ENCODE measurements at regions not wholly inside any gene's neighbourhood (a gene's known extent, or its start where the extent isn't known, plus 50 kb on each side); places are given as distances from the start of the nearest gene placed in this dataset.

DNA sequence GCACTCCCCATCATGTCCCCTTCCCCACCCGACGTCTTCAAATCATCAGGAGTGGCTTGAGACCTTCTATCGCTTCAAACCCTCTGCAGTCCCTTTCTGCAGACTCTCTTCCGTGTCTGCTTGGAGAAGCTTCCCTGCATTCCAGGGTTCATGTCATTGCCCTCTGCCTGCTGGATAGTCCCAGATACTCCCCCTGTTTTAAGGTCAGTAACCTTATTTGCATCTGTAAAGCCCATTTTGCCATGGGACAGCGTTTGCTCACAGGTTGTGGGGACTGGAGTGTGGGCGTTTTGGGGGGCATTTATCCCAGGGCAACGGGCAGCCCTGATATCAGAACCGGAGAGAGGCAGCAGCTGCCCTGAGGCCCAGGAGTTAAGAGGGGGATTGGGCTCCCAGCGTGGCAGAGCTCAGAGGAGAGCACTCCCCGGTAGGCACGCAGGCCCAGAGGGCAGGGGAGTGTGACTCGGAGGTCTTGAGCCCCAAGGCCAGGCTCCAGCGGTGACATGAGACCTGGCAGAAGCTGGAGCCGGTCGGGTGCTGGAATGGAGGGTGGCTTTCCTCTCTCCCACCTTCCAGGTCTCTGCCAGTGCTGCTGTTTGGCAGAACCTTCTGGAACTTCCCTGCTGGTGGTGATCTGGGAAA is 73.8 kb downstream of the RTP5 start:
- DNase-seq, result no peak

- no peak for DNase-seq
Observed at GRCh38 chr2:241943961-241944575, 74.5 kb downstream of the RTP5 start.

GRCh38 chr2:241944821-241945220 is 75.3 kb downstream of the RTP5 start:
- no peak for DNase-seq

DNA sequence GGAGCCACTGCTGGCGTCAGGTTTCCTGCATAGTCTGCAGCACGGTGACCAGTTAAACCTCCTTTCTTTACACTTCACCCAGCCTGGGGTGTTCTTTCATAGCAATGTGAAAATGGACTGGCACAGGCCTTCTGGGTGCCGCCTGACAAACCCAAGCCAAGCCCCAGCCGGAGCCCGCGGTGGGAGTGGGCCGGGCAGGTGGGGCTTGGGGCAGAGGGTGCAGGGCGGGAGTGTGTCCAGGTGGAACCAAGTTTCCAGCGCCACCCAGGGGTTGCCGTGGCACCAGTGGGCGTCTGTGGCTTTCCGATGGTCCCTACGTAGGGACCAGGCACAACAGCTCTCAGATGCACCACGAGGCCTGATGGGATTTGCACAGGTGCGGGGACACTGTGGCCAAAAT is 75.8 kb downstream of the RTP5 start:
- no peak for DNase-seq

DNA sequence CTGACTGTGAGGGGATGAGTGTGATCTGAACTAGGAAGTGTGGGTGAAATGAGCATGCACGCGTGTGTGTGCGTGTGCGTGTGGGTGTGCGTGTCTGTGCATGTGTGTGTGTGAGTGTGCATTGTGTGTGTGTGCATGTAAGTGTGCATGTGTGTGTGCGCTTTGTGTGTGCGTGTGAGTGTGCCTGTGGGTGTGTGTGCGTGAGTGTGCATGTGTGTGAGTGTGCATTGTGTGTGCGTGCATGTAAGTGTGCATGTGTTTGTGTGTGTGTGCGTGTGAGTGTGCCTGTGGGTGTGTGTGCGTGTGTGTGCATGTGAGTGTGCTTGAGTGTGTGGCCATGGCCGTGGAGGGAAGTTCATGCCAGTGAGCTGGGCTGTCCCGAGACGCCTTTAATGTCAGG is 76.3 kb downstream of the RTP5 start:
- DNase-seq, result no peak

GRCh38 chr2:241946306-241947003 is 76.9 kb downstream of the RTP5 start:
- DNase-seq, result no peak

DNA sequence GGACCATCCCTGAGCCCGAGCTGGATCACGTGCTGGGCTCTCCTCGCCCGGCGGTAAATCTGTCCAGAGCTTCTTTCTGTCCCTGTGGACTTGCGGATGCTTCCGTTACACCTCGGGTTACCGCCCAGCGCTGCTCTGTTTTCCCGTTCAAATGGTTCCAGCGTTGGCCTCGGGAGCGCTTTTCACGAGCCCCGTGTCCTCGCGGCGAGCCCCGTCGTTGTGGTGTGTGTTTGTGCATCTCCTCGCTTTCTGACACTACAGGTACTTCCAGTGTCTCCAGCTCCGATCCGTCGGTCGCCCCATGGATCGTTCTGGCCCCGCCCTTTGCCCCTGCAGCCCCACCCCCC is 77.4 kb downstream of the RTP5 start:
- no peak for DNase-seq

DNA sequence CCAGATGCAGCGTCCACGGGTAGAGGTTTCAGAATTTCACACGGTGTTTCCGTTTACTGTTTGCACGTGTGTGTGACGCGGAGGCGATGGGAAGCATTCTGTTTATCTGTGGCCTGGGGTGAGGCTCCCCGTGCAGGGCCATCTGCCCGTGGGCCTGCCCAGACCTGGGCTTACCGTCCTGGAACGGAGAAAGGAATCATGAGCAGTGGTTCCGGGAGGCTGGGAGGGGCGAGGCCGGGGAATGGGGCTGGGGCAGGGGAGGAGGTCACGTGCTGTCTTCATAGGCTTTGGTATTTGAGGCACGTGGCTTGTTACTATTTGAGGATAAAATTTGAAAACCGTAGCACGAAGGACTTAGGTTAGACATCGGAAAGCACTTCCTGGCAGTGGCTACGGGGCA is 77.9 kb downstream of the RTP5 start:
- DNase-seq, result no peak

DNA sequence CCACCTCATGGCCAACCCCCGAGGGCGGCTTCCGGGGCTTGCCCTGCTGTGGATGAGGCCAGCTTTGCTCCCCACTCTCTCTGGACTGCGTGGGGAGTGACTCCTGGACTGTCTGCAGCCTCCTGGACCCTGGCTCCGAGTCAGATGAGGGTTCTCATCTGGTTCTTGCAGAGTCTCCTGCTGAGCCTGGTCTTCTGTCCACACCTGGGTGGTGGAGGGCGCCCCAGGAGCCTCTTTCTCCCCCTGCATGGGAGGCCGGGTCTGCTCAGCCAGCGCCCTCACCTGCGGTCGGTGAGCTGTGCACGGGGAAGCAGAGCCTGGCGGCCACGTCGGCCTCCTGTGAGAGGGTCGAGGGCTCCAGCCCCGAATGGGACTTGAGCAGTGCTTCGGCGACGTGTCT is 78.3 kb downstream of the RTP5 start:
- no peak for DNase-seq

GRCh38 chr2:241948299-241948897 is 78.9 kb downstream of the RTP5 start:
- no peak for DNase-seq

DNA sequence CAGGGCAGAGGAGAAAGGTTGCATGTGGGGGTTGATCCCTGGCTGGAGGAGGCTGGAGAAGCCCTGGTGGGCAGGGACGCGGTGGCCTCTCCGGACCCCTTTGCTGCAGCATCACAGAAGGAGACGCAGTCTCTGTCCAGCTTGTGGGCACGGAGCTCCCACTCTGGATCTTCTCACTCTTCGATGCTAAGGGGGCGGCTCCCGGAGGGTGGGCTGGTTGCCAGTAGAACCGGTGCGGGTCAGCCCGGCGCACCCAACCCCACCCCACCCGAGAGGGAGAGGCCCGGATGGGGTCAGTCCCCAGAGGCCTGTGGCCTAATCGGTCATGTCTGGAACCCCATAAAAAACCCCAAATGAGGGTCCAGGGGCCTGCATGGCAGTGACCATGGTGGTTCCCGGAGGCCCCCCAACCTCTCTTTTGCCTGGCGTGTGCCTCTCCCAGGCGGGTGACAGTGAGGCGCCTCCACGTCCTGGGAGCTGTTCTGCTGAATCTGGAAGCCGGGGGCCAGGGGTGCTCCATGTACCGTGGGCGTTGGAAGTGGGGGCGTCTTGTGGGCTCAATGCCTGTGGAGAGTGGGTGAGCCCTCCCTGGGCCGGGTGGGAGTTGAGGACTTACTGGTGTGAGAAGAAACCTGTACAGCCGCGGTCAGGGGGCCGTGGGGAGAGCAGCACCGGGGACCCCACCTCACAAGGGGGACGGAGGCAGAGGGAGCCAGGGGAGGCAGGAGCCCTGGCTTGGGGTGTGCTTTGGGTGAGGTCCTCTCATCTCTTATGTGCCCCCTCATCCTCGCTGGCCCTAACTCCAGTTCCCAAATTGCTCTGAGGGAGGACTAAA is 79.6 kb downstream of the RTP5 start:
- DNase-seq, result no peak

DNA sequence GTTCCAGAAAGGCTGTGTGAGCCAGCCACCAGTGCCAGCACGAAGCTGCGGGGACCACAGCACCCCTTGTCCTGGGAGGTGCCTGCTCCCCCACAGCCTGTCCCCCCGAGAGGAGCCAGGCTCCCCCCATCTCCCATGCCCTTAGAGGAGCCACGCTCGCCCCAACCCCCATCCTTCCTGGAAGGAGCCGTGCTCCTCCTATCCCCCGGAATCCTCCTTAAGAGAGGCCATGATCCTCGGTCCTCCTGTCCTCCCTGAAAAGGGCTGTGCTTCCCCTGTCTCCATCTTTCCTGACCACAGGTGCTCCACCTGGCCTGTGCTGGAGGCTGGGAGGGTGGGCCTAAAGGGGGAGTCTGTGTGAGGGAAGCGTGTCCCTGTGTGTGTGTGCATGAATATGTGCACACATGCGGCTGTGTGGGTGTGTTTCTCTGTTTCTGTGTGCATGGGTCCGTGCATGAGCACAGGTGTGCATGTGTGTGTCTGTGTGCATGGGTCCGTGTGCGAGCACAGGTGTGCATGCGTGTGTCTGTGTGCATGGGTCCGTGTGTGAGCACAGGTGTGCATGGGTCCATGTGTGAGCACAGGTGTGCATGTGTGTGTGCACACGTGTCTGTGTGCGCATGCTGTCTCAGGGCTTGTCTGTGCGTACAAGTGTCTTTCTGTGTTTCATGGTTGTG is 80.3 kb downstream of the RTP5 start:
- no peak for DNase-seq

DNA sequence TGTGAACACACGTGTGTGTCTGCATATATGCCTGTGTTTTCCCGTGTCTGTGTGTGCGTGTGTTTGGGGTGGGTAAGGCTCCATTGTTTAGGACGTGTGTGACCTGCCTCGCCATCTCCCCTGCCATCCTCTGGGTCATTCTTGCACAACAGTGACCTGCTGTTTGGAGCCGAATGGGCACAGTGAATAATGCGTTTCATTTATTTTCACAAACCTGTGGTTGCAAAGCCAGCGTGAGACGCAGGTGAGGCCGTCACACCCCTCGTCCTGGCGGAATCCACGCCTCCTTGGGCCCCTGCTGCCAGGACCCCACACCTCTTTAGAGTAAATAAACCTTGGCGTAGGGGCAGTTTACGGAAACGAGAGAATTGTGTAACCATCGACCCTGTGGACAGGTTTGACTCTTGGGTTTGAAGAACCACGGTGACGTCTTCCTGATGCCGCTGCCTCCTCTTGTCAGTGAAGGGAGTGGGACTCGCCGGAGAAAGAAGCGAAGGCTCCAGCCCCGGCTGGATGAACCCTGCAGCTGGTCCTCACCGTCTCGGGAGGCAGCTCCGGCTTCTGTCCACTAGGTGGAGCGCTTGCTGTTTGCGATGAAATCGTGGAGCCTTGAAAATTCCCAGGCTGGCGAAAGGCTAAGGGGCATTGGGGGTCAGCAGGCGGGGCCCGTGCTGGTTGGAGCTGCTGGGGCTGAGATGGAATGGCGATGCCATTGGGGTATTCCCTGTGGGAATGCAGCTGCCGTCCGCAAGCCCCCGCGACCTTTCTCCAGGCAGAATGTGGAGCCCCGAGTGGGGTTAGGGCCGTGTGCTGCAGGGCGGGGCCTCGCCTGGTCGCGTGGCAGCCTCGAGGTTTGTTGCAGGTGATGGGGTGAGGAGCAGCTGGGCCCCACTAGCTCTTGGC is 81.1 kb downstream of the RTP5 start:
- peak; percentile 59 for DNase-seq

- no peak for DNase-seq
Observed at GRCh38 chr2:241951316-241951700, 81.8 kb downstream of the RTP5 start.

GRCh38 chr2:241951920-241952319 is 82.4 kb downstream of the RTP5 start:
- DNase-seq, result no peak

DNA sequence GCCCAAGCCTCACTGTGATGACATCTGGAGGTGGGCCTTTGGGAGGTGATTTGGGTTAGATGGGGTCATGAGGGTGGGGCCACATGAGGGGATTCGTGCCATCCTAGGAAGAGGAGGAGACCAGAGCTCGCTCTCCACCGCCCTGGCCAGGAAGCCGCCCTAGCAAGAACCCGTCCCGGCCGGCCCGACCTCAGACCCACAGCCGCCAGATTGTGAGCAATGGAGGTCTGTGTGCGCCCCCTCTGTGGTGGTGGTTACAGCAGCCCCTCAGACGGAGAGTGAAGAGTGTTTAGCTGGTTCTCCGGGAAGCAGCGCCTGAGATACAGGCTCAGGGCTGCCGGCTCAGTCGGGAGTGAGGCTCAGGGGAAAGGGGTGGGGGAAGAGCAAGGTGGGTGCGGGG is 83.3 kb downstream of the RTP5 start:
- DNase-seq, result no peak

GRCh38 chr2:241953324-241953928 is 83.9 kb downstream of the RTP5 start:
- no peak for DNase-seq

GRCh38 chr2:241956521-241957110 is 87.1 kb downstream of the RTP5 start:
- DNase-seq, result no peak

DNA sequence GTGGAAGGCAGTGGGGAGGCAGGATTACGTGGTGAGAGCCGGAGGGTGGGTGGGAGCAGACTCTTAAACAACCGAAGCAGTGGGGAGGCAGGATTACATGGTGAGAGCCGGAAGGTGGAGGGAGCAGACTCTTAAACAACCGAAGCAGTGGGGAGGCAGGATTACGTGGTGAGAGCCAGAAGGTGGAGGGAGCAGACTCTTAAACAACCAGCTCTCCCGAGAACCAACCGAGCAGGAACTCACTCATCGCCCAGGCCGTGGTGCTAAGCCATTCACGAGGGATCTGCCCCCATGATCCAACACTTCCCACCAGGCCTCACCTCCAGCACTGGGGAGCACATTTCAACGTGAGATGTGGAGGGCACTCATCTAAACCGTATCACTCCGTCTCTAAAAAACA is 87.7 kb downstream of the RTP5 start:
- DNase-seq, result no peak

DNA sequence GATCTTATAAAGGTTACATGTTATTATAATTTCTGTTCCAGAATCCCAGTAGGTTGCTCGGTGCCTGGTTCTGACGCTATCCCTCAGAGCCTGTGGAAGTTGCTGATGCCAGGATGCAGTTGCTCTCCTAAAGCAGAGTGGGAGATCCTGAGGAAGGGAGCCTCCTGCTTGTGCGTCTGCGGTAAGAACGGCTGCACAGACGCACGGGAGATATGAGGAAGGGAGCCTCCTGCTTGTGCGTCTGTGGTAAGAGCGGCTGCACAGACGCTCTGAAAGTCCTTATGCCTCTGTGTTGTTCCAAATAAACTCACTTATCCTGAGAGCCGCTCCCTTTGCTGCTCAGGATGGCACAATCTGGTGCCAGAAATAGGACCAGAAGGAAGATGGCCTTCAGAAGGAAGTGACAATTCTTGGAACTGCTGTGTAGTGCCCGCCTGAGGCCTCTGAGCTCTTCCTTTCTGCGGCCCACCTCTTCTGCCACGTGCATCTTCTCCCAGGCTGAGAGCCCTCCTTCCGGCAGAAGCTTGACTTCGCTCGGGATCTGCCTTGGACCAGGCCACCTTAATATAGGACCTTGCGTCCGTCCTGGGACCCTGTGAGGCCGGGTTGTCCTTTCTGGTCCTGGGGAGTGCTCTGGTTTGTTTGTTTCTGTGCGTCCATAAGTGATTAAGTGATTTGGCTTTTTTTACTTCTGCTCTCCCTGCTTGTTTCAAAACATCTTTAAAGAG is 89.5 kb downstream of the RTP5 start:
- no peak for DNase-seq

Measured in activated T-cell treated with anti-CD3 and anti-CD28 coated beads for 4 hours (primary cell).